Head of caudate nucleus (tissue), 42 donors: ENCODE measurements at regions not wholly inside any gene's neighbourhood (a gene's known extent, or its start where the extent isn't known, plus 50 kb on each side); places are given as distances from the start of the nearest gene placed in this dataset.
"Not testable (repeated sequence)": the region's sequence is repeated elsewhere in the genome, so short reads cannot be mapped to it uniquely, and the experiment has no call there.

Experiments
- DNase-seq, 42 donors: peaks; one replicate each; pipeline versions ENCODE4 v3.0.0 to v3.0.0-alpha.2; 2020 to 2021; ENCODE audit warnings: mixed read lengths in 7 of 42
- intact Hi-C: fragments of 100-400 bp; cut with DNase I; formaldehyde crosslinking; loops from one replicate; pipeline ENCODE4 v1.15.0; 2022

DNA sequence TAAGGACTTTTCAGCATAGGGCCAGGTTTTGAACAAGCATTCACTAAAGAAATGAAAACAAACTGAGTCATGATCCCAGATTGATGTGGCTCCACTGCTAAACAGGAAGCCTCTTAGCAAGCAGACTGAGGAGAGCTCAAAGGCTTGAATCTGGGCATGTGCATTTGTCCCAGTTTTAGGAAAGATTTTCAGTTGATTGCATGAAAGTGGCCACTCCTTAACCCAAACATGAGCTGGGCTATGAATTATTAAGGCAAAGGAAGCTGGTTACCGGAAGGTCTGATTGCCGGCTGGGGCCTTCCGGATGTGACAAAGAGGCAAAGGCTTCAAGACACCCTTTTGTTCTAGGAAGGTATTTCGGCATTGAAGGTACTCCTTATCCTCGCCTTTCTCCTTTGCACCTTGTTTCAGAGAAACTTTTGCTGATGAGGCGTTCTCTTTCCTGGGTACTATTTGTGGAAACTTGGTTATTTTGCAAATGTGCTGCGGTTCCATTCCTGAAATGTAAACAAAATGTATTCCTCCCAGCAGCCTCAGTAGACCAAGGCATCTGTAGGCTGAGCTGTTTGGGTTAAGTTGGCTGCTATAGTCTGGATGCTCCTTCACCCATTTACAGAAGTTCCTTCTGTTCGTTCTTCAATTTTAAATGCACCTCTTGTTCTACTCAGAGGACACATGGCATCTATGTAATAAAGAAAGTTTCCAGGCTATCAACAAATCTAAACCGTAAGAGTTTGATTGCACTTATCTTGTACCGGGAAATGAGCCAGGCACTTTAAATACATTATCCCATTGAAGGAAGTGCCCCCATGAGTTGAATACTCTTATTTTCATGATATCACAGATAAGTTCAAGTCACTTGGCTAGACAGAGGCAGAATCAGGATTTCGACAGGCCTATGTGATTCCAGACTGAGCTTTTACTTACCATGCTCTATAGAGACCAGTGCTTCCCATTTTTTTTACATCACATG, 115.6 kb upstream of the METAP2 start:
- intact Hi-C loops, result no loop called here
- DNase-seq, result no peak

DNA sequence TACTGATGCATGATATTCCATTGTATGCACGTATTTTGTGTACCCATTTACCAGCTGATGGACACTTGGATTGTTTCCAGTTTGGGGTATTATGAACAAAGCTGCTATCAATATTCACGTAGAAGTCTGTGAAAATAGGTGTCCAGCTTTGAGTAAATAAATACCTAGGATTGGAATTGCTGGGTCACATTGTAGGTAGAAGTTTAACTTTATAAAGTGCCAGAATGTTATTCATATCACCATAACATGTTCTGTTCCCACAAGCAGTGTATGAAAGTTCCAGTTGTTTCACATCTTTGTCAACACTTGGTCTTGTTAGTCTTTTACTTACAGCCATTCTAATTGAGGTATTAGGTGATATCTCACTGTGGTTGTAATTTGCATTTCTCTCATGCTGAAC, 108.0 kb upstream of the METAP2 start:
- no peak for DNase-seq
- intact Hi-C loops, result no loop called here

DNA sequence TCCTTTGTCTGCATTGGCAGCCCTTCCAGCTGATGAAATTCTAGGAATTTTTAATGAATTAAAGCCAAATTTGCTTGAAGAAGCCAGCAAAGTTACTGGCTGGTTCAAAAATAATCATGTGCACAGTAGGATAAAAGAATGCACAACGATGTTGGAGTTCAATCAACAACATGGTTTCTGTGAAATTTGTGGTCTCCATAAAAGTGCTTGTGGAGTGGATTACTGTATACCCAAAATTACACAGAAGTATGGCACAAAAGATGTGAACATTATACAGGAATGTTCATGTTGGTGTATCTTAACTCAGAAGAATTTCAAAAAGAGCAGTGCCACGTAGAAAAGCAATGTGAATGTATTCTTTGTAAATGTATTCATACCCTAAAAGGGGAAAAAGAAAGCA, 105.0 kb upstream of the METAP2 start:
- DNase-seq, result no peak
- intact Hi-C loops, result no loop called here

DNA sequence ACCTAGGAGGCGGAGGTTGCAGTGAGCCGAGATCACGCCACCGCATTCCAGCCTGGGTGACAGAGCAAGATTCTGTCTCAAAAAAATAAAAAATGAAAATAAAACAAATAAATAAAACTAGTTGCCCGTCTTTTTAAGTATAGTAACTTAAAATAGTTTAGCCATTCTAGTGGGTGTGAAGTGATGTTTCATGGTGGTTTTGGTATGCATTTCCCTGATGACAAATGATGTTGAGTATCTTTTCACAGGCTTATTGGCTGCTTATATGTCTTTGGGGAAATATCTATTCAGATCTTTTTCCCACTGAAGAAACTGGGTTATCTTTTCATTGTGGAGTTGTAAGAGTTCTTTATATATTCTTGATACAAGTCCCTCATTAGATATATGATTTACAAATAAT, 102.4 kb upstream of the METAP2 start:
- DNase-seq, result no peak
- intact Hi-C loops, result no loop called here

DNA sequence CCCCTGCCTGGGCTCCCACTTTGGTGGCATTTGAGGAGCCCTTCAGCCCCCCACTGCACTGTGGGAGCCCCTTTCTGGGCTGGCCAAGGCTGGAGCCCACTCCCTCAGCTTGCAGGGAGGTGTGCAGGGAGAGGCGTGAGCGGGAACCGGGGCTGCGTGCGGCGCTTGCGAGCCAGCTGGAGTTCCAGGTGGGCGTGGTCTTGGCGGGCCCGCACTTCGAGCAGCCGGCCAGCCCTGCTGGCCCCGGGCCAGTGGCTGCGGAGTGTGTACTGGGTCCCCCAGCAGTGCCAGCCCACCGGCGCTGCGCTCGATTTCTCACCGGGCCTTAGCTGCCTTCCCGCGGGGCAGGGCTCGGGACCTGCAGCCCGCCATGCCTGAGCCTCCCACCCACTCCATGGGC, 94.5 kb upstream of the METAP2 start:
- intact Hi-C loops, DNase-seq: not testable (repeated sequence)

DNA sequence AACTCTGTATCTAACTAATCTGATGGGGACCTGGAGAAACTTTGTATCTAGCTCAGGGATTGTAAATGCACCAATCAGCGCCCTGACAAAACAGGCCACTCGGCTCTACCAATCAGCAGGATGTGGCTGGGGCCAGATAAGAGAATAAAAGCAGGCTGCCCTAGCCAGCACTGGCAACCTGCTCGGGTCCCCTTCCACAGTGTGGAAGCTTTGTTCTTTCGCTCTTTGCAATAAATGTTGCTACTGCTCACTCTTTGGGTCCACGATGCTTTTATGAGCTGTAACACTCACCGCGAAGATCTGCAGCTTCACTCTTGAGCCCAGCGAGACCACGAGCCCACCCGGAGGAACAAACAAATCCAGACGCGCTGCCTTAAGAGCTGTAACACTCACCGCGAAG, 93.6 kb upstream of the METAP2 start:
- intact Hi-C loops, result not testable (repeated sequence)

DNA sequence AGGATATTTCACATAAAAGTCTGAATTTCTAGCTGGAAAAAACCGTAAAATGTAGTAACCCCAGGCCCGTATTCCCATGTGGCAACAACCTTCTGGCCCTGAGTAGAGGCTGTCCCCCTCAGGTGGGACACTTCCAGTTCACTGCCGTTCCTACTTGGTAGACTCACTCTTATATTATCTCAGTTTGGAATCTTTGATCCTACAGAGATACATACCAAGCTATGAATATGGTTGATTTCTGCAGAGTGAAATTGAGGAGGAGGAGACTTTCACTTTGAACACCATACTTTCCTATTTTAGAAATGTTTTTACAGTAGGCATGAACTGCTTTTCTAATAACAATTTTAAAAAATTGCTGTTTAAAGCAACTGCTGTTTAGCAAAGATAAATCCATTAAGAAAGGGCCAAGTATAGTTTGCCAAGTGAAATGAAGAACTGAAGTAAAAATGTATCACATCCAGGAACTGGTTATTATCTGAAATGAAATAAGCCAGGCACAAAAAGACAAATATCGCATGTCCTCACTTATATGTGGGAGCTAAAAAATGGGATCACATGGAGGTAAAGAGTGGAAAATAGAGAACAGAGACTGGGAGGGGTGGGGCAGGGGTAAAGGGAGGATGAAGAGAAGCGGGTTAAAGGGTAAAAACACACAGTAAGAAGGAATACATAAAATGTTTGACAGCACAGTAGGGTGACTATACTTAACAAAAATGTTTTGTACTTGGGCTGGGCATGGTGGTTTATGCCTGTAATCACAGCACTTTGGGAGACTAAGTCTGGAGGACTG, 92.8 kb upstream of the METAP2 start:
- intact Hi-C loops, result no loop called here

More for the DNA sequence above, 93.6 kb upstream of the METAP2 start:
- DNase-seq, result not testable (repeated sequence)

DNA sequence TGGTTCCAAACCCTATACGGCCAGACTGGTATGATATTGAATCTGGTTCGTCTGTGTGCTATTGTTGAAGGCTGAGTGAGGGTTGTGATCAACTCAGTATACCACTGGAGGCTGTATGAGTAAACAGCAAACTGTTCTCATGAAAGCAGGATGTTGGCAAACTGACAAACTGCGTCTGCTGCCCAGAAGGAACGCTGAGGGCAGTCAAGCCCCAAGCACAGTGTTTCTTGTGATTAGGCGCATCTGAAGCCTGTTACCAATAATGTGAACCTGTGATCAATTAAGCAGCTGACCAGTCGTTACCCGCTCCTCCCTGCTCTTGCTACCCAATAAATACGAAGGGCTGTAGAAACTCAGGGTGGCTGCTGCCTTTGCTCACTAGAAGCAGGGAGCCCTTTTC, 90.0 kb upstream of the METAP2 start:
- intact Hi-C loops, result not testable (repeated sequence)
- peak in 17 of 42 donors; percentile 3 to 50 (median 15) for DNase-seq

More for the DNA sequence above, 92.8 kb upstream of the METAP2 start:
- DNase-seq, result no peak

DNA sequence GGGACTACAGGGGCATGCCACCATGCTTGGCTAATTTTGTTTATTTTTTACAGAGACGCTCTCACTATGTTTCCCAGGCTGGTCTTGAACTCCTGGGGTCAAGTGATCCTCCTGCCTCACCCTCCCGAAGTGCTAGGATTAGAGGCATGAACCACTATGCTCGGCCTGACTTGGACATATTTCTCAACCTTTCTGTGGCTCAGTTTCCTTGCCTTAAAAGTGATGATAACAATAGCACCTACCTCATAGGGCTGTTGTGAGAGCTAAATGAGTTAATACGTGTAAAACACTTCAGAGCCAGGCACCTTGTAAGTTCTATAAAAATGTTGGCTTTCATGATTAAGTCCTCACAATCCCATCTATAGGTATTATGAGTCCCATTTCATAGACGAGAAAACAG, 89.2 kb upstream of the METAP2 start:
- intact Hi-C loops, result no loop called here
- no peak for DNase-seq

DNA sequence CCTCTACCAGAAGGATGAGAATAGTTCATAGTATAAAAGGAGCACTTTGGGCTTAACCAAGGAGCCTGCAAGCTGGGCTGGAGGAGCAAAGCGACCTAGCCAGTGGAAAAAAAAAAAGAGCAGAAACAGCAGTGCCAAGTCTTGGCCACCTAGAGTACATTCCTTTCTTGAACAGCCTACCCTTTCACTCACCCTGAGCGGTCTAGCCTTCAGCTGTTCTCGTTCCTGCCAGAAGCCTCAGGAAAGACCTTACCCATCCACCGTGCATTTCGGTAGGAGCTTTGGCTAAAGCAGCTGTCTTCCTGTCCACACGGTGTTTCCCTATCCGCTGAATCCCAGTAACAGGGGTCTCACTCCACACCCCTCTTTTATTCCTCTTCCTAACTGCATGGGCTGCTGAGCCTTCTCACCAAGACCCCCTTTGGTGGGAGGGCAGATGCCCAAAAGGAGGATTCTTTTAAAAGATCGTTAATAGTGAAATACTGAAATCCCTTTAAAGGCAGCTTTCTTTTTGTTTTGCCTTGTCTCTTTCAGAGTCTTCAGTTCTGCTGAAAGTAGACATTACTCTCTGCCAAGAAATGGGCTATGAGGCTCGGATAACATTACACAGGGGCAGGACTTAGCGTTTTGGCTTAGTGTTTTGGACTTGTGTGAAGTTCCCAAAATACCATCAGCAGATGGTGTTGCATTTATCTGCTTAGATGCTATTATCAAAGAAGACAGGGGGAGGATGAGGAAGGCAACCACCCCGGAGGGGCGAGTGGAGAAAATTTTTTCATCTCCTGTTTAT, 88.5 kb upstream of the METAP2 start:
- peak in 4 of 42 donors; percentile 2 to 26 (median 6) for DNase-seq
- intact Hi-C loops, result no loop called here

DNA sequence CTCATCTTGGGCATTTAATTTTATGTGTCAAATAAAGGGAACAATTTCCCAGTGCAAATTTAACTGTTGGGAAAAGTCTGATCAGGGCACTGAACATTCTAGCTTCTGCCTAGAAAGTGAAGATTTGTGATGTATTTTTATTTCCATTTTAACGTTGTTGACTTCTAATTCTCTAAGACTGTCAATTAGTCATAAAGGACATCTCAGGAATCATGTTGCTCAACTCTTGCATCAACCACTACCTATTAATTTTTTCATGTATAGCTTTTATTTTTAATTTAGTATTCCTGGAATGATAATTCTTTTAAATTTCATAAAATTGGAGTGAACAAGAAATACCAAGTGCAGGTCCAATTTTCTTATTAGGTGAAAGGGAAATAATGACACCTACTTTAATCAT, 87.9 kb upstream of the METAP2 start:
- intact Hi-C loops, result no loop called here
- DNase-seq, result no peak

DNA sequence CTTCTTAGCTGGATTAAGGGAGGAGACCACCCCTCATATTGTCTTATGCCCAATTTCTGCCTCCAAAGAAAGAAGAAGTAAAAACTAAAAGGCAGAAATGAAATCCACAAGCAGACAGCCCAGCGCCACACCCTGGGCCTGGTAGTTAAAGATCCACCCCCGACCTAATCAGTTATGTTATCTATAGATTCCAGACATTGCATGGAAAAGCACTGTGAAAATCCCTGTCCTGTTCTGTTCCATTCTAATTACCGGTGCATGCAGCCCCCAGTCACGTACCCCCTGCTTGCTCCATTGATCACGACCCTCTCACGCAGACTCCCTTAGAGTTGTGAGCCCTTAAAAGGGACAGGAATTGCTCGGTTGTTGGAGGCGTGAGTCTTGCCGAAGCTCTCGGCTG, 85.7 kb upstream of the METAP2 start:
- DNase-seq, intact Hi-C loops: not testable (repeated sequence)

DNA sequence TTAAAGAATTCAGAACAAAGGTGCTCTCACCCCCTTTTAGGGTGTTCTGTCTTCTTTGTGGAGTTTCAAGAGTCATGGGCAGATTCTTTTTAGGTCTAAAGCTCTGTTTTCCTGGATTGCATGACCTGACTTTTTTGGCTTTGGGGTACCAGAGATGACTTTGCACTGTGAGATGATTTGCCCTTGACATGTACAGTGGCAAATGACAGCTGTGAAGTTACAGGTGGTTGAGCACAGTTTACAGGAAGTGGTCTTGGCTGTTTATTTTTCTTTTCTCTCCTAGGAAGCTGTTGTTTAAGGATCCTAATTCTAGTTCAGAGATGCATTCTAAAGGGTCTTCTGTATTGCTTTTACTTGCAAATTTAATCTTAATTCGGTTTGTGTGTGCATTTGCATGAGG, 83.8 kb upstream of the METAP2 start:
- intact Hi-C loops, result no loop called here
- no peak for DNase-seq

DNA sequence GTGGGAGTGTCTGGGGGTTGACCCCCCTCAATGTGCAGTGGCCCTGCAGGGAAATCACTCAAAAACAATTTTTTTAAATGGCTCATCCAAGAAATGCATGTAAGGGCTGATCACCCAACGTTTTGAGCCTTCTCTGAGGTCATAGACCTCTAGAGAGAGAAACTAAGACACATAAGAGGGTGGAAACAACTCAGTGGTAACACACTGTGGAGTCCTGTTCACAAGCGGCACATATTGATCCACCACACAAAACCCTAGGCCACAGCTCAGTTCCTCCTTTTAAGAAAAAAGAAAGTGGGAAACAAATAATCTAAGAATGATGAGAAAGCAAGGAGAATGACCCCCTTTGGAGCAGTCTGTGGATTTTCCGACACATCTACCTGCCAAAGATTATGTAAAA, 83.0 kb upstream of the METAP2 start:
- DNase-seq, result no peak
- intact Hi-C loops, result no loop called here

DNA sequence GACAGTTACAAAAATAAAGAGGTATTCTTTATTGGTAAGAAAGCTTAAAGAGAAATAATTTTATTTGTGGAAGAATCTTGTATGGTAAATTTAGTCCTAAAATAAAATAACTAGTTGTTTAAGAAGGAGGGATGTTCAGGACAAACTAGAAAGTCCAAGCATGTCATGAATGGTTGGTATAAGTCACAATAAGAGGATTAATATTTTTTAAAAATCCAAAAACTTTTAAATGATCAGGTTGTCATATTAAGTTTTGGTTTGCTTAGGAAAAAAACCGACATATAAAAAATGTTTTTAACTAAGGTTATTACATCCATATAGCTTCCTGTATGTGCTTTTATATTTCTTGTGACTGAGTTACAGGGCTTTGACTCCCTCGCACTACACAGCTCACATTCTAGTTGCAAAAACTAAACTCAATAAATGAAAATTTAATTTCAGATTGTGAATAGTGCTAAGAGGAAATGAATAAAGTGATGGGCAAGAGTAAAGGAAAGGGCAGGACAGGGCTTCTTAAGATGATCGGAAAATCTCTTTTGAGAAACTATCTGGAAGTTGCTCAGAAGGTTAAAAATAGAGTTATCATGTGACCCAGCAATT, 80.7 kb upstream of the METAP2 start:
- intact Hi-C loops, result no loop called here
- DNase-seq, result no peak

DNA sequence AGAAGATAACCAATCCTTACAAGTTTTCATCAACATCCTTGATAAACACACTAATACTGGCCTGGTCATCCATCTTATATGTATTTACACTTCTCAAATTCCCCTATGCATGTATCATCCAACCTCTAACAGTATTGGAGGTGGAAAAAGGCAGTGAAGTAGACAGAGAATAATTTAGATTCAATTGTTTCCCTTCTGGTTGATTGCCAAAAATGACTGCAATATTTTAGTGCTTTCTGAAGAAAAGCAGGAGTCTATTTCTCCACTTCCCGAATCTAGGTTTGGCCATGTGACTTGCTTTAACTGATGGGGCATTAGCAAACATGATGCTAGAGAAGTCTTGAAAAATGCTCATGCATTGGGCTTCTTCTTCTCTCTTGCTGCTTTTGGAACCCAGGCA, 78.3 kb upstream of the METAP2 start:
- no peak for DNase-seq
- intact Hi-C loops, result no loop called here

DNA sequence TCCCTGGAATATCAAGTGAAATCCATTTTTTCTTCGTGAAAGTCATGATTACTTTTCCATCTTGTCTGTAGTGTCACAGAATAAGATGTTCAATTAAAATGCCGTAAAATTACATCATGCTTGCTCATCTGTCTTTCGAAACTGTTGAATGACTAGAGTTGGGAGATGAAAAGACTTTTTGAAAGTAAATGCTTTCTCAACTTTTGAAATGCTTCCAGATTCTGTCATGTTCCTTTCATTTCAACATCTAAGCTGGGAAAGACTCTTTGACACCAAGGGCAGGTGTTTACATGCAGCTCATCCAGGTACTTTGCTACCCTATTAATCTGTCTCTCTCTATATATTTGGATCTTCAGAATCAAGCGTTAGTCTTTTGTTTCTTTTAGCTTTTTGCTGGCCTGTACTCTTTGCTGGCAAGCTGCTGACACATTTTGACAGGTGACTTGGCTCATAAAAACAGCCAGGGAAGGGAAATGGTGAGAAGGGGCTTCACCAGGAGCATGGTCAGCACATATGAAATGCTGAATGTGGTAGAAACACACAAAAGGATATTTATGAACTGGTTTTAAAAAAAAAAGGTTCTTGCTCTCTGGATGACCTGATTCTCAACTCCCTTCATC, 77.0 kb upstream of the METAP2 start:
- intact Hi-C loops, result no loop called here

DNA sequence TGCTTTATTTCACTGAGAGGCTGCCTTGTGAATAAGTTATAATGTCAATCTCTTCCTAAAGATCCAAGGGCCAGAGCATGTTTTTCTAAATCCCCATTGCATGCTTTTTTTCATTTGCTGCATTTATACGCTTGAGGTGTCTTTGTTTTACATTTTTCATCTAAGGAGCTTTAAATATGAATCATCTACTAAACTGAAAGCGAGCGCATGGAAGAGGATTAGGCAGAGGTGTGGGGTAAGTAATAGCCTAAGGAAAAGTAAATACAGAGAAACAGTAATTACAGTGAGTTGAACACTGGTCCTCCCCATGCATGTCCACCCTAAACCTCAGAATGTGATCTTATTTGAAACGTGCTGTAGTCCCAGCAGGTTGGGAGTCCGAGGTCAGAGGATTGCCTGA, 76.4 kb upstream of the METAP2 start:
- DNase-seq, result no peak
- intact Hi-C loops, result no loop called here

More for the DNA sequence above, 77.0 kb upstream of the METAP2 start:
- no peak for DNase-seq

DNA sequence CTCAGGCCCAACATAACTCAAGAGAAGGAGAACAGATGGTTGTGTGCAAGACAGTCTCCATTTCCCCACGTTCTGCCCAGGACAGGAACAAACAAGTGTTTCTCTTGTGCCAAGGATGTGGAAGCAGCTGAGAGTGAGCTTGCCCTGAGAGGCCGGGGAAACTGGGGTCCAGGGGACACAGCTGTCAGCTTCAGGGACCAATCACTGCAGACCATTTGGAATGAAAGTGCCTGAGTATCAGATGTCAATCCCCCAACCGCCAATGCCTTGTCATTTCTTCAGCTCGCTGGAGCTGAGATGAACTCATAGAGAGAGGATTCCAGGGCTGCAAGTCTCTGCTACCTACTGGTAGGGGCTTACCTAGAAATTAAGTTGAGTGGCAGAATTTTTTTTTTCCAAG, 71.9 kb upstream of the METAP2 start:
- no peak for DNase-seq
- intact Hi-C loops, result no loop called here
